HG03280 (cell line): ENCODE measurements at regions not wholly inside any gene's neighbourhood (a gene's known extent, or its start where the extent isn't known, plus 50 kb on each side); places are given as distances from the start of the nearest gene placed in this dataset.

Source experiments
- ATAC-seq: cut with Tn5 transposase; IDR thresholded peaks from one replicate; pipeline ENCODE4 v1.9.1; 2021; ENCODE audit warnings: mild to moderate bottlenecking, moderate library complexity; ENCODE audit not compliant: unreplicated experiment

DNA sequence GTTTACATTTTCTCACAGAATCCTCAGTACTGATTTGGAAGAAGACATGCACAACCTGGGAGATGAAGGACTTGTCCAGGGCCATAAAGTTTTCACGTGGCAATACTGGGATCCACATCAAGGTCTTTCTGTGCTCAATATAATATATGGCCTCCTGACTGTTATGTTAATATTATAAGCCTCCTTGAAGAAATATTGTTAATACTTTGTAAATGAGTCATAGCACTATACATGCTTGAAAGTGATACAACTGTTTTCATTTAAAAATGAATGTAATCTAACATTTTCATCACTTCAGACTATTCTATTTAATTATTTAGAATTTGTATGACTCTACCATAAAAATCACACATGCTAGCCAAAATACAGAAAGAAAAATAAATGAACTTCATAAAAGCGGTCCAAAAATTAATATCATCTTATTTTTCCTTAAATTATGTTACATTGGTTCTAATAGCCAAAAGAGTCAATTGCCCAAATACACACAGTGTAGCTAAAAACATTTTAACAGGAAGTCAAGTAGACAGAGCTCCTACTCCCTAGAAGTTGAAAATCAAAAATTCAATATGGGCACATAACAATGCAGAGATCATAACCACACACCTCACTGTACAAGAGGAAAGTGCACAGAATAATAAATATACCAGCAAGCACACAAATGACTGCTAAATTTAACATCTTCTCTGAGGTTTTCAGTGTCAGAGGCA, 188.0 kb upstream of the HDDC2 start:
- ATAC-seq = no peak

DNA sequence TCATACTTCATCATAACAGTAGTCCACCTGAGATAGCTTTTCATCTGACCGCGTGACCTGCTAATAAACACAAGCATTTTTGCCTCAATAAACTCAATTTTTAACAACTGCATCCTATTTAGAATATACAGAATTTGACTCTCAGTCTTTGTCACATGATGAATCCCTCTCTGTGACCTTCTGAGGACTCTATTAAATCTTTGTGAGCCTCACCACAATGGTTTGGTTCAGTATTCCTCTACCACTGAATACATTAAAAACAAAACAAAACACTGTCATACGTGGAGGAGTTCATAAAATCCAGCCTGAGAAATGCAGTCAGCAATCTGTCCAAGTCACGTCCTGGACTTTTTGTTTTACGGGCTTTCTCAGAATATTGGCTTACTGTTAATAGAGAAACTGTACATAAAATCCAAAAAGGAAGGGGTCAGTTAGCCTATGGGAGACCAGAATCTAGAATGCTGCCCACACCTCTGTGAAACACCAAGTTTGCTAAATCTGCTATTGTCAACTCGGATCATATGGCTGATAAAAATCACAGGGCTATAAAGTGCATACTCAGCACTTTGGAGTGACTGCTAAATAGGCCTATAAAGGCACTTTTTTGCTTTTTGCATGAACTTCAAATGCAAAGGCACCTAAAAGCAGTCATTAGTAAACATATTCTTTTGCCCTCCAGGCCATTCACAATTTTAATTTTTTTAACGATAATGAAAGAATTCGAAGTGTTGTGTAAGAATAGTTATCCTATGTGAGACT, 190.3 kb upstream of the HDDC2 start:
- ATAC-seq = no peak

DNA sequence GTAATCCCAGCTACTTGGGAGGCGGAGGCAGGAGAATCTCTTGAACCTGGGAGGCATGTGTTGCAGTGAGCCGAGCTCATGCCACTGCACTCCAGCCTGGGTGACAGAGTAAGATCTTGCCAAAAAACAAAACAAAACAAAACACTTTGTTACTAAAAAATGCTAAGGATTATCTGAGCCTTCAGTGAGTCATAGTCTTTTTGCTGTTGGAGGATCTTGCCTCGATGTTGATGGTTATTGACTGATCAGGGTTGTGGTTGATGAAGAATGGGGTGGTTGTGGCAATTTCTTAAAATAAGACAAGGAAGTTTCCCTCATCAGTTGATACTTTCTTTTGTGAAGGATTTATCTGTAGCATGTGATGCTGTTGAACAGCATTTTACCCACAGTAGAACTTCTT, 196.8 kb upstream of the HDDC2 start:
- no peak for ATAC-seq

DNA sequence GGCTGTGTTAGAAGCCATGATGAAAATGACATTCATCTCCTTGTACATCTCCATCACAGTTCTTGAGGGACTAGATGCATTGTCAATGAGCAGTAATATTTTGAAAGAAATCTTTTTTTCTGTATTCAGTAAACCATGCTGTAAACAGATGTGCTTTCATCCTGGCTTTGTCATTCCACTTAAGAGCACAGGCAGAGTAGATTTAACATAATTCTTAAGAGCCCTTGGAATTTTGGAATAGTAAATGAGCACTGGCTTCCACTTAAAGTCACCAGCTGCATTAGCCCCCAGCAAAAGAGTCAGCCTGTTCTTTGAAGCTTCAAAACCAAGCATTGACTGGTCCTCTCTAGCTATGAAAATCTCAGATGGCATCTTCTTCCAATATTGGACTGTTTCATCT, 197.8 kb upstream of the HDDC2 start:
- no peak for ATAC-seq

DNA sequence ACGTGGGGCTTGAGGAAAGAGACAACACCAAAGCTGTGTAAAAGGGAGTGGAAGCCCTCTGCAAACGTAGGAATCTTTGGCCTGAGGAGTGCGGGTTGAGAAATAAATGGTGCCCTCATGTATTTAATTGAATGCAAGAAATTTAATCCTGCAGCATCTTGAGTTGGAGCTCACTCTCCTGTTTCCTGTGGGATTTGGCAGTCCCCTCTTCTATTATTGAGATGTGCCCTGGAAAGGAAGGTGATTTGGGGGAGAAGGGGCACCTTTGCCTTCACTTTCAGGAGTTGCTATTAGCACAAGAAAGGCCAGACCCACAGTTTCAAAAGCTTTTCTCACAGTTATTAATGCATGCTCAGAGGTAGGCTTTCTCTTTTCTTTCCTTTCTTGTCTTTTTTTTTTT, 201.4 kb upstream of the HDDC2 start:
- no peak for ATAC-seq

DNA sequence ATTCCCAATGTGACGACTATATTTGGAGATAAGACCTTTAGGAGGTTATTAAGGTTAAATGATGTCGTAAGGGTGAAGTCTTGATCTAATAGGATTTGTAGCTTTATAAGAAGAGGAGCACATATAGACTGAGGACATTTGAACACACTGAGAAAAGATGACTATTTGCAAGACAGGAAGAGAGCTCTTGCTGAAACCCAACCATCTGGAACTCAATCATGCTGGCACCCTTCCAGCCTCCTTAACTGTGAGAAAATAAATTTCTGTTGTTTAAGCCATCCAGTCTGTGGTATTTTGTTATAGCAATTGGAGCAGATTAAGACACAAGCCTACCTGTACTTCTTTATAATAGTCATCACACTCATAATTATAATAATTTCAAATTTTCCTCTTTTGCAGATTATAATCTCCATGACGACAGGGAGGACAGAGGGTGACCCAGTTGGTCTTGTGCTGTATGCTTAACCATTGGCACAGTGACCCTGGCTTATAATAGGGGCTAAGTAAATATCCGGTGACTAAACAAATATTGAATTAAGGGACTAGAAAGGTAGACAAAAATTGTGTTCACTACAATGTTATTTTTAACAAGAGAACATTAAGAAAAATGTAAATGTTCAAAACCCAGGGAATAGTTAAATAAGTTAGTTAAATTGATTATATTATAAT, 206.4 kb upstream of the HDDC2 start:
- ATAC-seq = no peak

DNA sequence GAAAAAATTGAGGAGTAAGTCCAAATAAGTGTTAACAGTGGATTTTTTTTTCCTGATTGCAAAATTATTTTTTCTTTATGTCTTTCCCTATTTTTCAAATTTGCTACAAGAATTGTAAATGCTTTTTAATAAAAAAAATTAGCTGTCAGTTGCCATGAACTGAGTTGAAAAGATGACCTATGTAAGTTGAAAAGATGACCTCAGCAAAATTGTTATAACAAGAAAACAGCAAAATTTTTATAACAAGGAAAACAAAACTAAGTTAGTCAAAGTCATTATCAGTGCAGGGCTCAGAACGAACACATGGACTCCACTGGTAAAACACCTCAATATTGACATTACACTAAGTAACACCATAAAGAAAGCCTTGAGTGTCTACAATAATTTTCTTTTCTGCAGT, 207.0 kb upstream of the HDDC2 start:
- no peak for ATAC-seq

DNA sequence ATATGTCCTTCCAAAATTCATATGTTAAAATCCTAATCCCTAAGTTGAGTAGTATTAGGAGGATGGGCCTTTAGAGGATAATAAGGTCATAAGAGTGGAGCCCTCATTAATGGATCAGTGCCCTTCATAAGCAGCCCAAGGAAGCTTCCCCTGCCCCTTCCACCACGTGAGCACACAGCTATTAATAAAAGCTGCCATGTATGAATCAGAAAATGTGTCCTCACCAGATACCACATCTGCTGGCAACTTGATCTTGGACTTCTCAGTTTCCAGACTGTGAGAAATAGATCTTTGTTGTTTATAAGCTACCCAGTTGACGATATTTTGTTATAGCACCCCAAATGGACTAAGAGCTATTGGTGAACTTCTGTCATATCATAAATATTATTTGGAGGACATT, 207.7 kb upstream of the HDDC2 start:
- ATAC-seq = no peak

DNA sequence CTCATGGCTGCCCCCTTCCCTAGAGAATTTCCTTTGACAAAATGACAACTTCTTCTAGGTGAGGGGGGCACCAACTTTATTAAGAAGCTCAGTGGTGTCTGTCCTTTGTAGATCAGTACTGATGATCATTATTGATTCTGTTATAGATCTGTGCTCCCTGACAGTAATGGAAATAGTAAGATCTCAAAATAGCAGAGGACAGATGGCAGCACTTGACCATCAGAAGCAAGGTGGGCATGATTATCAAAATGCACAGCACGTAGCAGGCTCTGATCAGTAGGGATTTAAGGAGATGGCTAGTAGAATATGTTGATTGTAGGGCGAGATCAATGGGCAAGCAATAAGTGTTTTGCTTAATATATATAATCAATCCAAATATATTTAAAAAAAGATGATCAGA, 208.6 kb upstream of the HDDC2 start:
- ATAC-seq = no peak

DNA sequence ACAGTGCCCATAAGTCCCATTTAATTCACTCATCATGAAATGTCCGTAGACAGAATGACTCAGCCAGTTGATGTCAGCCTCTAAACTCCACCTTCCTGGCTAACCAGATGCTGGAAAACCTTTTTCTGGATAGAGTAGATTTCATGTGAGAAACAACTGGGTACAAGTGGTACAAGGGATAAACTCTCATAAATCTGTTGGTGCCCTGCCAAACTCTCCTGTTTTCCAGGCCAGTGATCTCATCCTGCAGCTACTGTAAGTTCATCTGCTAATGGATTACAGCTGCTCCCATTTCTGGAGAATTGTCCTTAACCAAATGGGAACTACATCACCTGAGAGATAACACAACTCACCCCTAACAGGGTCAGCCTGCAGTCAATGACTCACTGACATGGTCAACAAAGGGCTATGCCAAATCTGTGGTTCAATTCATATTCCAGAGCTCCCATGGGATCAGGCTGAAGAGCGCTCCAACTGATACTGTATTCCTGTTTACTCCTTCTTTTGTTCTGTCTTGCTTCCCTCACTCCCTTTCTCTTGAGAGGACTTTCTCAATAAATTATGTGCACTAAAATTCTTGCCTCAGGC, 210.1 kb upstream of the HDDC2 start:
- no peak for ATAC-seq

DNA sequence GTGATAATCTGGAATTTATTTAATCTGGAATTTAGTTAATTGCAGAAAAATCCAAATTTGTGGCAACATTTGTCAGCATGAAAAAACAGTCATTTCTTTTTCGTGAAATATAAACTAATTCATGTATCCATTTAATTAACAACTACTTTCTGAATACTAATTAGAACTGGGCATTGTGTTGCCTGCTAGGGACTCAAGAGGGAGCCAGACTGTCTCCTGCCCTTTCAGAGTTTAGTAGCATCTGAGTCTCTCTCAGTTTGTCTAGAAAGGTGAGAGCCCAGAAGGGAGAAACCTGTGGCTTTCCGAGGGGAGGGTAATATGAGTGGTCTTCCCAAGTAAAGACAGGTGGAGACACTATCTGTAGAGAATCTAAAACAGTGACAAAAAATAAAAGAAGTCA, 210.9 kb upstream of the HDDC2 start:
- ATAC-seq = peak; percentile 73

DNA sequence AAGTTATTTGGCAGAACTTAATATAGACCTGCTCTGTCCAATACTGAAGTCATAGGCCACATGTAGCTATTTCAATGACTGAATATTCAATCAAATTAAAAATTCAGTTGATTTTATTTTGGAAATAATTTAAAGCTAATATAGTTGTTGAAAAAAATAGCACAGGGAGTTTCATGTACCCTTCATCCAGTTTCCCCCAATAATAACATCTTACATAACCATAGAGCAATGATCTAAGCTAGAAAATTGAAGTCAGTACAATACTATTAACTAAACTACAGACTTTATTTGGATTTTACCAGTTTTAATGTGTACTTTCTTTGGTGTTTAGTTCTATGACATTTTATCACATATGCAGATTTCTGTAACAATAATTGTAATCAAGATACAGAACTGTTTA, 212.2 kb upstream of the HDDC2 start:
- no peak for ATAC-seq

DNA sequence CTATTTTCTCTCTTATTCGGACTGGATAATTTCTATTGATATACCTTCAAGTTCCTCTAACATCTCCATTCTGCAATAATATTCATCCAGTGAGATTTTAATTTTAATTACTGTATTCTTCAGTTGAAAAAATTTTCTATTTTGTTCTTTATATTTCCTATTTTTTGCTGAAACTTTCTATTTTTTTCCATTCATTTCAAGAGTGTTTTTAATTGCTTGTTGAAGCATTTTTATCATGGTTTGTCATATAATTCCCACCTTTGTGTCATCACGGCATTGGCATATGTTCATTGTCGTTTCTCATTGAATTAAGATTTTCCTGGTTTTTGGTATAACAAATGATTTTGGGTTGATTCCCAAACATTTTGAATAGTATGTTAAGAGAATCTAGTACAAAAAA, 214.9 kb upstream of the HDDC2 start:
- ATAC-seq = no peak

DNA sequence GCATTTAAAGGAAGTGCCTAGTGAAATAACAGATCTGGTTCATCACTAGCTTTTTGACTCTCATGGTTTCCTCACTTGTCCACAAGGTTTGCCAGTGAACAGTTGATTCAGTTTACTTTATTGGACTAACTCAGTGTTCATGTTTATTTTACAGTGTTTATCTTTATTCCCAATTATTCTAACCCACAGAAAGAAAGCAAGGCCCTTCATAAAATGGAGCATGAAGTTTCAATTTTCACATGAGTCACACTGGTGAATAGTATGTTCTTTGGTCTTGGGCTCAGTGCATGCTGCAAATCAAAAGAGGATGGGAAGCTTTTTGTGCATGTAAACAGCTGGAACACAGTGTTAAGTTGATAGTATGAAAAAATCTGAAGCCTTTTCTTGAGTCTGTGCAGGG, 217.6 kb upstream of the HDDC2 start:
- ATAC-seq = no peak

DNA sequence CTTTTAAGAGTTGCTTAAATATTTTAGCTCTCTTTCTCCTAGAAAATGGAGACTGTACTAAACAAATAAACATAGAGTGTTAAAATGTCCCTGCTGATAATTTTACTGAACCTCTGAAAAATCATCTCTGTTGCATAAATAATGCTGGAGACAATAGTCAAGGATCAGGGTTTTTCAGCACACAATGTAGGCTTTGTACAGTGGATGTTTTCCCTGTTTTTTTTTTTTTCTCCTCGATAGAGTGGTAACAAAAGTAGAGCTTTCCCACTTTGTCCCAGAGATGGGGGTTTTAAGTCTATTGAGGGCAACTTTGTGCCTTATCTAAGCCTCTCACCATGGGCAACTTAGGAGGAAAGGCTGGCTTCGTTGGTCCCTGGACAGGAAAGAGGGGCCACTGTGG, 222.6 kb upstream of the HDDC2 start:
- no peak for ATAC-seq

DNA sequence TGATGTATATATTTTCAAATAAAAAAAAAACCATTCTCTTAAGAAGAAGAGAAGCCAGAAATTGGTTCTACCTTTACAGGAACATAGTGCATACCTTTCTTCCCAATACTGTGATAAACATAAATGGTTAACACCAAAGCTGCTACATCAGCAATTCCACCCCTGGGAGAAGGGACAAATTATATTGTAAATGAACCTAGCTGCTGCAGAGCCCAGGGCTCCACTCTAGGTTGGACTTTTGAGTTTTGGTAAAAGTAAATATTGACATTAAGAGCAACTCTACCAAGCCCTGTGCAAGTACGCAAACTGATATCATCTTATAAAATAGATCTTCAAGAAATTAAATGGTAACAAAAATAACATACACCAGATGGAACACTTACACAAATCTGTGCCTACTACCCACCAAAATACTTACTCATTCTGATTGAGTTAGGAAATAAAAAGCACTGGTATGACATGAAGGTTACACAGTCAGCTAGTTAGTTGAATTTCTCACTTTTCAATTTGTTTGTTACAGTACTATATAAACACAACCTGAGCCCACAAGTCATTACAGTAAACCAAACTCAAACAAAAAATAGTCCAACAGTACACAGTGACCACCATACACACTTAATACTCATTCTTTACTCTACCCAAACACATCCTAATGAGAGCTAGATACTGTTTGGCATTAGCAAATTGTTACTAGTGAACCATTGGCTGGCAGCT, 223.3 kb upstream of the HEY2 start:
- ATAC-seq = no peak

DNA sequence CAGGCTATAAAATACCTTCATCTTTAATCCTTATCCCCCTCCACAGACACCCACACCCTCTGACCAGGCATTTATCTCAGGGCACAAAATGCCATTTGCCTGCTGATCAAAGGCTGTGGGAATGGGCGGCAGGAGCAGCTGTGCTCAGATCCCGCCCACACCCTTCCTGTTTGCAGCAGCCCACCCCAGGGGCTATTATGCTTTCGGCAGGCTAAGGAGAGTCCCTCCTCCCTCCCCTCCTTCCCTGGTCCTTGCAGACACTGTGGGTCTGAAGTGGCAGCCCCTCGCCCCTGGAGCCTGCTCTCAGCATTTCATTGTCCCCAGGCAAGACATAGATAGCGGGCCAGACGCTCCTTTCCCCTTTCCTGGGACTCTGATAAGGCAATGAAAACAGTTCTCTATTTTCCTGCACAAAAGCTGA, 220.8 kb upstream of the HEY2 start:
- ATAC-seq = no peak

DNA sequence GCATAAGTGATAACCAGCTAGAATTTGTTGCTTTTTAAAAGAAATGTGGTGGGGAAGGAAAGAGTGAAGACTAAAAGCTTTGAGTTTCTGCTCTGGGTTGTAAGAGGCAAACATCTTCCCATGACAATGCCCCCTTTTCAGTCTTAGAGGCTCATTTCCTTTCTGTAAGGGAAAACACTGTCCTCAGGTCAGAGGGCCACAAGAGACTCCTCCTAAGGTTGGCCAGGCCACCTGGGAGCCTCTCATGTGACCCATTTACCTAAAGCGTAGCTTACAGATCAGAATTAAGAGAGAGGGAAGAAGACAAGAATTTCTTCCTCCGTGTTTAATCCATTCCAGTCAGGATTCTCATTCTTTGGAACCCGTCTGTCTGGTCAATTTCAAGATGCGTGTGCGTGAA, 220.4 kb upstream of the HEY2 start:
- no peak for ATAC-seq

DNA sequence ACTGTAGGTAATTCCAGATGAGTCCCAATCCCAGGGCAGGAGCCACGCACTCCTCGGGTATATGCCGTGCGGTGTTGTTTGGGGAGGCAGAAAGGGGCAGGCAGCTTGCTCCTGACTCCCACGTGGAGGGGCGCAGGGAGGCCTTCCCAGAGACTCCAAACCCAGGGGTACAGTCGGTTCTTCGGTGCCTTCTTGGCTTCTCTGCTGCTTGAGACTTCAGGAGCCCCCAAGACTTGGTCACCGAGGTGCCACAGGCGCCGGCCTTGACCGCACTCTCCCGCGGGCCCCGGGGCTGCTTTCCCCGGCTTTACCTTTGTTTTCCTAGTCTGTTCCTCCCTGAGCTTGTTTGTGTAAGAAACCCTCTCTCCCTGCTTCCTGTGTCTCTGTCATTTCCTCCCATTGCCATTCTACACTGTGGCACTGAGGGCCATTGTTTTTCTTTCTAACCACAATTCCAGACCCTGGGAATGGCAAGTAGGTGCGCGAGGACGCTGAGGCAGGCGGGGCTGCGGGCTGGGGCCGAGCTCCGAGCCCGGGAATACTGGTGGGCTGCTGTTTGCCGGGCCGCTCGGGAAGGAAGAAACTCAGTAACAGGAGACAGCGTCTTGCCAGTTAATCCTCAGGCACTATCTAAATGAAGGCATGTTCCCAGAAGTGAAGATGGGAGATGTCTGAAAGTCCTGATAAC, 215.6 kb upstream of the HEY2 start:
- no peak for ATAC-seq

DNA sequence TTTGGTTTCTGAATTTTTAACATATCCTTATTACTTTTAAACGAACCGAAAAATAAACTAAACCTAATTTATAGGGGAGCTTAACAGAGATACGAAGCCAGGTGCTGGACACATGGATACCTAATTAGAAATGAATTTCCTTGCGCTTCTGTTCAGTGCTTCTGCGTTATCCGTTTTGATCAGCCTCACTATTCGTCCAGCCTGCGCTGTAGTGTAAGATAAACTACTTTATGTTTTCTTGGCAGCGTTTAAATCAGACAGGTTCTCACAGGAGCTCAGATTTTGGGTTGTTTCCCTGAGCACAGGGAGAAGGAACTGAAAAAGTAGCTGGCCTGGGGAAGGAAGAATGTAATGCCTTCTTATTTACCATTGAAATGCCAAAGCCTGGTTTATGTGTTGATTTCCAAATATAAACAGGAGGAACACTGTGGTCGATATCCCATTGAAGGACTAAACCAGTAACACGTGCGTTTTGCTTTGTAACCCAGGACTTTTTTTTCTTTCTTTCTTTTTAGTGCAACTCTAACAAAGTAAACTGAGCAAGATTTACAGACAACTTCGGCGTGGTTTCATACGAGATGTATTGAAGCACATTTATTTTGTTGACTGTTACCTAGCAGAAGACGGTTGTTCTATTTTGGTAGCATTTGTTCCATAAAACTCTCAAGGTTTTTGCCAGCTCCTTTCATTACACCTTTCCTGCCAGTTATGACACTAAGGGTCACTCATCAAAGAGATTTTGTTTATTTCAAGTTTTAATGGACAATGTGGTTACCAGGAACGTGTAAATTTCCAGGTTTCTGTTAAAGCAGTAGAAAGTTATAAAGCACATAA, 214.8 kb upstream of the HEY2 start:
- ATAC-seq = no peak
